Hepatocyte (in vitro differentiated cells): ENCODE measurements at regions not wholly inside any gene's neighbourhood (a gene's known extent, or its start where the extent isn't known, plus 50 kb on each side); places are given as distances from the start of the nearest gene placed in this dataset.

Experiments used
- DNase-seq: peaks from one replicate; pipeline ENCODE4 v3.0.0-alpha.2; 2016; ENCODE audit warnings: low spot score
- H2AFZ ChIP-seq: fragments of 200-600 bp; sonication (generic); 2 replicates; pipeline ENCODE4 v1.6.0; 2016; ENCODE audit warnings: antibody characterized with exemption, mild to moderate bottlenecking
- H3K27ac ChIP-seq: fragments of 200-600 bp; sonication (generic); 2 replicates; pipeline ENCODE4 v1.5.1; 2016; ENCODE audit warnings: mild to moderate bottlenecking
- H3K27me3 ChIP-seq: fragments of 200-600 bp; sonication (generic); 2 replicates; pipeline ENCODE4 v1.6.1; 2016
- H3K36me3 ChIP-seq: fragments of 200-600 bp; sonication (generic); replicated peaks from 2 replicates; pipeline ENCODE4 v1.5.1; 2016; ENCODE audit warnings: low read depth; ENCODE audit not compliant: insufficient read depth
- H3K4me1 ChIP-seq: fragments of 200-600 bp; sonication (generic); 2 replicates; pipeline ENCODE4 v1.5.1; 2016; ENCODE audit warnings: mild to moderate bottlenecking, moderate library complexity; ENCODE audit not compliant: insufficient read depth
- H3K4me2 ChIP-seq: fragments of 200-600 bp; sonication (generic); 2 replicates; pipeline ENCODE4 v1.6.0; 2016
- H3K4me3 ChIP-seq: fragments of 200-600 bp; sonication (generic); 2 replicates; pipeline ENCODE4 v1.5.1; 2016; ENCODE audit warnings: mild to moderate bottlenecking
- H3K79me2 ChIP-seq: fragments of 200-600 bp; sonication (generic); 2 replicates; pipeline ENCODE4 v1.6.0; 2017; ENCODE audit warnings: mild to moderate bottlenecking
- H3K9me2 ChIP-seq: fragments of 200-600 bp; sonication (generic); replicated peaks from 2 replicates; pipeline ENCODE4 v1.6.0; 2017; ENCODE audit warnings: mild to moderate bottlenecking; ENCODE audit not compliant: insufficient read depth
- H3K9me3 ChIP-seq: fragments of 200-600 bp; sonication (generic); 2 replicates; pipeline ENCODE4 v1.5.1; 2016; ENCODE audit warnings: low read depth, mild to moderate bottlenecking
- H4K20me1 ChIP-seq: fragments of 200-600 bp; sonication (generic); 2 replicates; pipeline ENCODE4 v1.6.0; 2016; ENCODE audit warnings: mild to moderate bottlenecking; ENCODE audit not compliant: insufficient read depth, poor library complexity, severe bottlenecking
- CTCF ChIP-seq: fragments of 200-600 bp; sonication (generic); IDR thresholded peaks from 2 replicates; pipeline ENCODE4 v1.5.1; 2016; ENCODE audit warnings: antibody characterized with exemption, mild to moderate bottlenecking; ENCODE audit not compliant: poor library complexity
- EZH2 ChIP-seq: fragments of 200-600 bp; sonication (generic); IDR thresholded peaks from 2 replicates; pipeline ENCODE4 v1.6.1; 2016; ENCODE audit warnings: antibody characterized with exemption, mild to moderate bottlenecking, borderline replicate concordance
- EZH2phosphoT487 ChIP-seq: fragments of 200-600 bp; sonication (generic); IDR thresholded peaks from one replicate; pipeline ENCODE4 v1.6.1; 2018; ENCODE audit warnings: antibody characterized with exemption, mild to moderate bottlenecking, low read depth, moderate library complexity; ENCODE audit not compliant: unreplicated experiment, severe bottlenecking
- WGBS: methylation state at CpG from one replicate; pipeline ENCODE4 v1.1.6; 2016; ENCODE audit warnings: low lambda C conversion rate; ENCODE audit errors: missing lambda C conversion rate; 5-methylcytosine and 5-hydroxymethylcytosine counted together

GRCh38 chr1:72848997-72849396, 566.7 kb upstream of the NEGR1 start:
- Histone ChIP-seq H3K4me3 (no peak overlapping the region), H3K27ac (no peak overlapping the region), H3K4me1 (no peaks in the 10 kb centered on the region), H3K9me2 (no peaks in the 10 kb centered on the region), H3K27me3 (no peaks in the 10 kb centered on the region), H3K36me3 (no peaks in the 10 kb centered on the region), H4K20me1 (no peaks in the 10 kb centered on the region), H3K4me2 (no peak overlapping the region), H2AFZ (no peak overlapping the region), H3K9me3 (no peaks in the 10 kb centered on the region), H3K79me2 (no peaks in the 10 kb centered on the region)
- no peak for DNase-seq
- no peak for TF ChIP-seq EZH2phosphoT487
- no peak for TF ChIP-seq CTCF
- TF ChIP-seq EZH2 = no peak
- WGBS = 93% methylated on average over 3 of the region's 3 CpGs

- WGBS = 60% methylated on average over 3 of the region's 3 CpGs
- Histone ChIP-seq H3K4me2 (no peak overlapping the region), H4K20me1 (no peaks in the 10 kb centered on the region), H3K9me2 (no peaks in the 10 kb centered on the region), H3K4me1 (no peaks in the 10 kb centered on the region), H3K4me3 (no peak overlapping the region), H3K36me3 (no peaks in the 10 kb centered on the region), H3K79me2 (no peaks in the 10 kb centered on the region), H3K9me3 (no peaks in the 10 kb centered on the region), H3K27me3 (no peaks in the 10 kb centered on the region), H3K27ac (no peak overlapping the region), H2AFZ (no peak overlapping the region)
- TF ChIP-seq EZH2 = no peak
- no peak for TF ChIP-seq EZH2phosphoT487
- no peak for TF ChIP-seq CTCF
- DNase-seq = no peak
Measured at GRCh38 chr1:72847651-72848050, 565.3 kb upstream of the NEGR1 start.

GRCh38 chr1:72846476-72847278, 564.3 kb upstream of the NEGR1 start:
- Histone ChIP-seq H3K79me2 (no peaks in the 10 kb centered on the region), H3K27me3 (no peaks in the 10 kb centered on the region), H2AFZ (no peak overlapping the region), H3K9me3 (no peaks in the 10 kb centered on the region), H3K27ac (no peak overlapping the region), H3K4me3 (no peak overlapping the region), H3K36me3 (no peaks in the 10 kb centered on the region), H3K9me2 (no peaks in the 10 kb centered on the region), H3K4me1 (no peaks in the 10 kb centered on the region), H3K4me2 (no peak overlapping the region), H4K20me1 (no peaks in the 10 kb centered on the region)
- 72% methylated on average over 2 of the region's 2 CpGs for WGBS
- DNase-seq = no peak
- TF ChIP-seq CTCF (no peak), EZH2phosphoT487 (no peak), EZH2 (no peak)
